IMR-90 (cell line): ENCODE measurements at regions not wholly inside any gene's neighbourhood (a gene's known extent, or its start where the extent isn't known, plus 50 kb on each side); places are given as distances from the start of the nearest gene placed in this dataset.

Experiments used
- ATAC-seq: fragments of 200-7000 bp; cut with Tn5 transposase; 2 replicates; pipeline ENCODE4 v1.9.1; 2020; ENCODE audit warnings: low read depth, mild to moderate bottlenecking, moderate library complexity
- BruUV-seq: library from RNA; stranded (reverse); fragments of 400-500 nt; replicated peaks from 2 replicates; lab custom pipeline; 2021; lab: Mats Ljungman, UMichigan
- CTCF ChIA-PET: fragments of 300-600 bp; formaldehyde crosslinking; extraction: SDS; loops from one replicate; lab custom pipeline; 2021; ENCODE audit warnings: antibody characterized with exemption; lab: Yijun Ruan, JAX
- POLR2A ChIA-PET: fragments of 300-600 bp; sonication (Branson Sonifier 250); formaldehyde crosslinking; loops from one replicate; lab custom pipeline; 2022; ENCODE audit warnings: antibody characterized with exemption; ENCODE audit not compliant: unreplicated experiment; lab: Charles Lee
- DNase-seq: peaks from one replicate; pipeline ENCODE4 v3.0.0; 2013
- H2AFZ ChIP-seq: replicated peaks from 2 replicates; pipeline ENCODE3; 2013; ENCODE audit warnings: low read length, mild to moderate bottlenecking; ENCODE audit not compliant: poor library complexity
- H2AK5ac ChIP-seq: 2 replicates; pipeline ENCODE4 v1.6.1; 2013; ENCODE audit warnings: low read depth, low read length, inconsistent platforms
- H2AK9ac ChIP-seq: replicated peaks from 2 replicates; pipeline ENCODE3; 2013; ENCODE audit warnings: mild to moderate bottlenecking, low read depth, low read length, moderate library complexity; ENCODE audit not compliant: poor library complexity
- H2BK120ac ChIP-seq: 2 replicates; pipeline ENCODE4 v1.6.1; 2013; ENCODE audit warnings: low read depth, low read length, inconsistent platforms
- H2BK15ac ChIP-seq: 3 replicates; pipeline ENCODE4 v1.6.1; 2013; ENCODE audit warnings: low read depth, low read length, inconsistent platforms
- H2BK20ac ChIP-seq: 2 replicates; pipeline ENCODE4 v1.6.1; 2013; ENCODE audit warnings: low read depth, mild to moderate bottlenecking, inconsistent platforms, low read length, moderate library complexity
- H2BK5ac ChIP-seq: 2 replicates; pipeline ENCODE4 v1.6.1; 2013; ENCODE audit warnings: mild to moderate bottlenecking, low read depth, low read length, inconsistent platforms; ENCODE audit not compliant: poor library complexity, severe bottlenecking
- H3K14ac ChIP-seq: replicated peaks from 2 replicates; pipeline ENCODE4 v1.6.1; 2013; ENCODE audit warnings: low read depth, low read length, inconsistent platforms
- H3K18ac ChIP-seq: 2 replicates; pipeline ENCODE4 v1.6.1; 2013; ENCODE audit warnings: low read depth, low read length, control low read depth
- H3K23ac ChIP-seq: 2 replicates; pipeline ENCODE4 v1.6.1; 2013; ENCODE audit warnings: low read depth, low read length, inconsistent platforms
- H3K27ac ChIP-seq: 2 replicates; pipeline ENCODE4 v1.5.1; 2013; ENCODE audit warnings: mild to moderate bottlenecking, control low read depth, low read length; ENCODE audit not compliant: insufficient read depth
- H3K27me3 ChIP-seq: 2 replicates; pipeline ENCODE4 v1.6.1; 2013; ENCODE audit warnings: low read length; ENCODE audit not compliant: control insufficient read depth, insufficient read depth
- H3K36me3 ChIP-seq: 2 replicates; pipeline ENCODE4 v1.6.1; 2013; ENCODE audit warnings: low read length, mixed read lengths; ENCODE audit not compliant: control insufficient read depth, insufficient read depth
- H3K4ac ChIP-seq: 2 replicates; pipeline ENCODE4 v1.6.1; 2013; ENCODE audit warnings: low read depth, low read length, inconsistent platforms
- H3K4me1 ChIP-seq: 2 replicates; pipeline ENCODE4 v1.6.1; 2013; ENCODE audit warnings: low read length, mixed read lengths; ENCODE audit not compliant: control insufficient read depth, insufficient read depth
- H3K4me2 ChIP-seq: 2 replicates; pipeline ENCODE4 v1.6.1; 2013; ENCODE audit warnings: low read depth, mild to moderate bottlenecking, control low read depth, low read length, moderate library complexity
- H3K4me3 ChIP-seq: 2 replicates; pipeline ENCODE4 v1.5.1; 2013; ENCODE audit warnings: low read depth, mild to moderate bottlenecking, control low read depth, low read length, moderate library complexity; ENCODE audit not compliant: insufficient read depth
- H3K56ac ChIP-seq: 2 replicates; pipeline ENCODE4 v1.6.1; 2013; ENCODE audit warnings: low read length, inconsistent platforms; ENCODE audit not compliant: insufficient read depth; ENCODE audit errors: extremely low read depth
- H3K79me1 ChIP-seq, 2 experiments: 2 replicates each; pipeline ENCODE4 v1.6.1; 2013; ENCODE audit warnings: low read length in 2 of 2, inconsistent platforms in 1 of 2, low read depth in 1 of 2
- H3K9ac ChIP-seq: 2 replicates; pipeline ENCODE4 v1.6.1; 2013; ENCODE audit warnings: low read depth, low read length, control low read depth
- H3K9me1 ChIP-seq: 2 replicates; pipeline ENCODE4 v1.6.1; 2013; ENCODE audit warnings: low read length, inconsistent platforms; ENCODE audit not compliant: insufficient read depth
- H3K9me3 ChIP-seq: 2 replicates; pipeline ENCODE4 v1.6.1; 2013; ENCODE audit warnings: low read length; ENCODE audit not compliant: control insufficient read depth, insufficient read depth
- H4K20me1 ChIP-seq: 2 replicates; pipeline ENCODE4 v1.6.1; 2013; ENCODE audit warnings: low read length, inconsistent platforms; ENCODE audit not compliant: insufficient read depth
- H4K5ac ChIP-seq: 2 replicates; pipeline ENCODE4 v1.6.1; 2013; ENCODE audit warnings: mild to moderate bottlenecking, low read depth, low read length, control low read depth
- H4K8ac ChIP-seq, 2 experiments: 2 replicates each; pipeline ENCODE4 v1.6.1; 2013; ENCODE audit warnings: low read depth in 2 of 2, low read length in 2 of 2, control low read depth in 1 of 2, inconsistent platforms in 1 of 2
- H4K91ac ChIP-seq: 2 replicates; pipeline ENCODE4 v1.6.1; 2013; ENCODE audit warnings: low read depth, low read length, inconsistent platforms; ENCODE audit not compliant: insufficient read depth
- CEBPB ChIP-seq: IDR thresholded peaks from 2 replicates; pipeline ENCODE4 v1.6.1; 2012; ENCODE audit warnings: low read depth, low read length, improper control_type of control experiment
- CHD1 ChIP-seq: IDR thresholded peaks from 2 replicates; pipeline ENCODE4 v1.6.1; 2012; ENCODE audit warnings: low read depth, low read length, improper control_type of control experiment
- FOS ChIP-seq: fragments of 150-350 bp; IDR thresholded peaks from 2 replicates; pipeline ENCODE4 v1.6.1; 2016; ENCODE audit warnings: low read depth, low read length
- RAD21 ChIP-seq: IDR thresholded peaks from 2 replicates; pipeline ENCODE4 v1.6.1; 2012; ENCODE audit warnings: low read length, improper control_type of control experiment
- RCOR1 ChIP-seq: IDR thresholded peaks from 2 replicates; pipeline ENCODE4 v1.6.1; 2012; ENCODE audit warnings: mild to moderate bottlenecking, low read length, improper control_type of control experiment; ENCODE audit not compliant: insufficient replicate concordance
- SMC3 ChIP-seq: fragments of 150-350 bp; IDR thresholded peaks from 2 replicates; pipeline ENCODE4 v1.6.1; 2016; ENCODE audit warnings: low read depth, mild to moderate bottlenecking, antibody characterized with exemption, low read length, moderate library complexity
- WGBS, 2 experiments: methylation state at CpG; one replicate each; pipeline versions ENCODE4 v1.1.5 to v1.1.7; 2013; ENCODE audit warnings: missing lambda C conversion rate in 2 of 2; ENCODE audit not compliant: insufficient read length in 1 of 2; ENCODE audit errors: extremely low coverage in 2 of 2; 5-methylcytosine and 5-hydroxymethylcytosine counted together
- dilution Hi-C: fragments of 300-500 bp; cut with HindIII; formaldehyde crosslinking; loops from one replicate; pipeline ENCODE4 v1.14.3; 2018; ENCODE audit warnings: low sequenced_read_pairs; ENCODE audit not compliant: unreplicated experiment
- in situ Hi-C: fragments of 300-500 bp; cut with MboI; formaldehyde crosslinking; loops from 3 replicates; pipeline ENCODE4 v1.14.3; 2019; ENCODE audit warnings: low sequenced_read_pairs, inconsistent platforms, mixed read lengths
- intact Hi-C: fragments of 100-400 bp; cut with micrococcal nuclease; formaldehyde crosslinking; loops from 2 replicates; pipeline ENCODE4 v1.10.0; 2022

- in situ Hi-C loops = no loop called here
Observed at GRCh38 chr3:70757658-70758057, 445.2 kb upstream of the MDFIC2 start.

More at GRCh38 chr3:70757658-70758057, 445.2 kb upstream of the MDFIC2 start:
- H4K8ac ChIP-seq = no peak overlapping the region
- H3K9me1 ChIP-seq = no peaks in the 10 kb centered on the region
- H3K4me1 ChIP-seq = peaks cover 2% of the 10 kb centered on the region; the same call in 1 of the 2 replicates
- no peak overlapping the region for H2BK15ac ChIP-seq
- no peak overlapping the region for H3K4me2 ChIP-seq
- no peak overlapping the region for H2BK120ac ChIP-seq
- H3K9me3 ChIP-seq = no peaks in the 10 kb centered on the region
- H3K27ac ChIP-seq = no peak overlapping the region
- ChIA-PET POLR2A (no interaction called here), CTCF (no interaction called here)
- no peaks in the 10 kb centered on the region for H3K79me1 ChIP-seq
- no peak overlapping the region for H3K56ac ChIP-seq
- no peak overlapping the region for H3K14ac ChIP-seq
- TF ChIP-seq CHD1 (no peak), CEBPB (no peak), RAD21 (no peak), FOS (no peak), RCOR1 (no peak), SMC3 (no peak)
- H3K4me3 ChIP-seq = no peak overlapping the region
- ATAC-seq (no peak), DNase-seq (no peak)
- H3K27me3 ChIP-seq = peaks cover 2% of the 10 kb centered on the region; the same call in 1 of the 2 replicates
- no peak overlapping the region for H2BK5ac ChIP-seq
- dilution Hi-C loops (no loop called here), intact Hi-C loops (no loop called here)
- no peak overlapping the region for H2AK5ac ChIP-seq
- BruUV-seq = no TSS peak
- no peak overlapping the region for H2BK20ac ChIP-seq
- H3K9ac ChIP-seq = no peak overlapping the region
- H3K18ac ChIP-seq = no peak overlapping the region
- H2AK9ac ChIP-seq = no peak overlapping the region
- no peaks in the 10 kb centered on the region for H4K20me1 ChIP-seq
- H2AFZ ChIP-seq = no peak overlapping the region
- H3K4ac ChIP-seq = no peak overlapping the region
- no peaks in the 10 kb centered on the region for H3K36me3 ChIP-seq
- no peak overlapping the region for H3K23ac ChIP-seq
- no peak overlapping the region for H4K91ac ChIP-seq
- no CpG with 5 or more reads among the region's 2 CpGs for WGBS, 2 experiments
- no peak overlapping the region for H4K5ac ChIP-seq
